GM23248 (cell line): ENCODE measurements at regions not wholly inside any gene's neighbourhood (a gene's known extent, or its start where the extent isn't known, plus 50 kb on each side); places are given as distances from the start of the nearest gene placed in this dataset.

Experiments
- DNase-seq: peaks from one replicate; pipeline ENCODE4 v3.0.0-alpha.2; 2015
- H2AFZ ChIP-seq: fragments of 200-600 bp; sonication (generic); 2 replicates; pipeline ENCODE4 v1.6.1; 2016; ENCODE audit warnings: antibody characterized with exemption
- H3F3A ChIP-seq: fragments of 200-600 bp; sonication (generic); 2 replicates; pipeline ENCODE4 v1.6.1; 2016; ENCODE audit warnings: mild to moderate bottlenecking, antibody characterized with exemption, mixed run types; ENCODE audit not compliant: insufficient read depth
- H3K27ac ChIP-seq: fragments of 200-600 bp; sonication (generic); 2 replicates; pipeline ENCODE4 v1.5.1; 2016; ENCODE audit warnings: mild to moderate bottlenecking
- H3K27me3 ChIP-seq: fragments of 200-600 bp; sonication (generic); replicated peaks from 2 replicates; pipeline ENCODE4 v1.6.1; 2016; ENCODE audit warnings: mild to moderate bottlenecking; ENCODE audit not compliant: insufficient read depth
- H3K36me3 ChIP-seq: fragments of 200-600 bp; sonication (generic); 2 replicates; pipeline ENCODE4 v1.6.1; 2016; ENCODE audit warnings: low read depth, mild to moderate bottlenecking
- H3K4me1 ChIP-seq: fragments of 200-600 bp; sonication (generic); 2 replicates; pipeline ENCODE4 v1.6.1; 2016; ENCODE audit warnings: mild to moderate bottlenecking; ENCODE audit not compliant: insufficient read depth
- H3K4me2 ChIP-seq: fragments of 200-600 bp; sonication (generic); one replicate; pipeline ENCODE4 v1.6.1; 2016; ENCODE audit warnings: mild to moderate bottlenecking; ENCODE audit not compliant: unreplicated experiment
- H3K4me3 ChIP-seq: fragments of 200-600 bp; sonication (generic); 2 replicates; pipeline ENCODE4 v1.5.1; 2016; ENCODE audit warnings: mild to moderate bottlenecking
- H3K79me2 ChIP-seq: fragments of 200-600 bp; sonication (generic); 2 replicates; pipeline ENCODE4 v1.6.1; 2016; ENCODE audit warnings: mild to moderate bottlenecking; ENCODE audit not compliant: insufficient read depth
- H3K9ac ChIP-seq: fragments of 200-600 bp; sonication (generic); 2 replicates; pipeline ENCODE4 v1.6.1; 2016; ENCODE audit warnings: mild to moderate bottlenecking
- H3K9me2 ChIP-seq: fragments of 200-600 bp; sonication (generic); 2 replicates; pipeline ENCODE4 v1.6.1; 2016; ENCODE audit warnings: mixed run types, mild to moderate bottlenecking, moderate library complexity; ENCODE audit not compliant: insufficient read depth
- H3K9me3 ChIP-seq: fragments of 200-600 bp; sonication (generic); one replicate; pipeline ENCODE4 v1.6.1; 2017; ENCODE audit warnings: low read depth
- H4K20me1 ChIP-seq: fragments of 200-600 bp; sonication (generic); 2 replicates; pipeline ENCODE4 v1.6.0; 2016; ENCODE audit not compliant: insufficient read depth
- EZH2 ChIP-seq: fragments of 200-600 bp; sonication (generic); IDR thresholded peaks from 2 replicates; pipeline ENCODE4 v1.6.1; 2018; ENCODE audit warnings: antibody characterized with exemption, mild to moderate bottlenecking; ENCODE audit not compliant: insufficient read depth, poor library complexity, severe bottlenecking
- EZH2phosphoT487 ChIP-seq: fragments of 200-600 bp; sonication (generic); IDR thresholded peaks from 2 replicates; pipeline ENCODE4 v1.6.1; 2018; ENCODE audit warnings: antibody characterized with exemption, moderate library complexity, mild to moderate bottlenecking, low read depth; ENCODE audit not compliant: insufficient read depth
- WGBS, 2 experiments: methylation state at CpG; one replicate each; pipeline ENCODE4 v1.1.6; 2015 to 2017; ENCODE audit warnings: low lambda C conversion rate in 2 of 2, low coverage in 1 of 2; ENCODE audit errors: missing lambda C conversion rate in 2 of 2; 5-methylcytosine and 5-hydroxymethylcytosine counted together
- in situ Hi-C: fragments of 300-500 bp; cut with MboI; formaldehyde crosslinking; loops from 2 replicates; pipeline ENCODE4 v1.15.0; 2020

GRCh38 chr3:191065181-191065805 is 133.7 kb upstream of the OSTN start:
- Histone ChIP-seq H3K9me2 (no peaks in the 10 kb centered on the region), H3K4me3 (no peak overlapping the region), H2AFZ (peak overlapping the region; percentile 16; the same call in 1 of the 2 replicates), H3K4me2 (no peak overlapping the region), H3K36me3 (no peaks in the 10 kb centered on the region), H3K4me1 (peaks cover 48% of the 10 kb centered on the region), H3F3A (peaks cover 35% of the 10 kb centered on the region), H3K9ac (no peak overlapping the region), H3K27ac (peak overlapping the region; percentile 11; the same call in 1 of the 2 replicates), H4K20me1 (no peaks in the 10 kb centered on the region), H3K27me3 (no peaks in the 10 kb centered on the region), H3K9me3 (no peaks in the 10 kb centered on the region), H3K79me2 (no peaks in the 10 kb centered on the region)
- peak; percentile 72 for DNase-seq
- no peak for TF ChIP-seq EZH2phosphoT487
- no peak for TF ChIP-seq EZH2
- in situ Hi-C loops: no loop called here
- 74 to 78% methylated on average over 6 of the region's 6 CpGs for WGBS, 2 experiments

- Histone ChIP-seq H3K27me3 (no peaks in the 10 kb centered on the region), H3K4me2 (no peak overlapping the region), H3K36me3 (no peaks in the 10 kb centered on the region), H3K9ac (no peak overlapping the region), H3K9me3 (no peaks in the 10 kb centered on the region), H3K9me2 (no peaks in the 10 kb centered on the region), H3K79me2 (no peaks in the 10 kb centered on the region), H3K4me3 (no peak overlapping the region), H3K27ac (no peak overlapping the region), H4K20me1 (no peaks in the 10 kb centered on the region), H2AFZ (no peak overlapping the region), H3F3A (no peaks in the 10 kb centered on the region), H3K4me1 (no peaks in the 10 kb centered on the region)
- in situ Hi-C loops: loop anchor here (10.0 kb wide), 1 partner anchor 336 kb away; no protein-coding TSS in a partner anchor
- TF ChIP-seq EZH2 (no peak), EZH2phosphoT487 (no peak)
- 12 to 19% methylated on average over 4 of the region's 4 CpGs for WGBS, 2 experiments
- DNase-seq: peak; percentile 60
Measured at GRCh38 chr3:191051037-191051436, 148.0 kb upstream of the OSTN start.

- TF ChIP-seq EZH2phosphoT487: no peak
- no peak for TF ChIP-seq EZH2
- H4K20me1 ChIP-seq: no peaks in the 10 kb centered on the region
- H3K27me3 ChIP-seq: no peaks in the 10 kb centered on the region
- peak; percentile 22 for DNase-seq
- in situ Hi-C loops: no loop called here
- no peaks in the 10 kb centered on the region for H3K79me2 ChIP-seq
- H3K9me3 ChIP-seq: no peaks in the 10 kb centered on the region
- H3K27ac ChIP-seq: no peak overlapping the region
- no peaks in the 10 kb centered on the region for H3K9me2 ChIP-seq
- 56 to 60% methylated on average over 1 of the region's 1 CpG for WGBS, 2 experiments
- H3K4me3 ChIP-seq: no peak overlapping the region
- no peaks in the 10 kb centered on the region for H3F3A ChIP-seq
- H3K9ac ChIP-seq: no peak overlapping the region
- H3K4me2 ChIP-seq: no peak overlapping the region
- no peaks in the 10 kb centered on the region for H3K36me3 ChIP-seq
- no peak overlapping the region for H2AFZ ChIP-seq
- no peaks in the 10 kb centered on the region for H3K4me1 ChIP-seq
Measured at GRCh38 chr3:191047930-191048329, 151.1 kb upstream of the OSTN start.

- Histone ChIP-seq H3K27me3 (no peaks in the 10 kb centered on the region), H3K9me2 (no peaks in the 10 kb centered on the region), H3K27ac (no peak overlapping the region), H3K79me2 (no peaks in the 10 kb centered on the region), H3K9ac (no peak overlapping the region), H3K4me2 (no peak overlapping the region), H3K36me3 (no peaks in the 10 kb centered on the region), H4K20me1 (no peaks in the 10 kb centered on the region), H3K4me1 (no peaks in the 10 kb centered on the region), H3K9me3 (no peaks in the 10 kb centered on the region), H3F3A (no peaks in the 10 kb centered on the region), H2AFZ (no peak overlapping the region), H3K4me3 (no peak overlapping the region)
- 23 to 28% methylated on average over 2 of the region's 2 CpGs for WGBS, 2 experiments
- DNase-seq: no peak
- TF ChIP-seq EZH2phosphoT487 (no peak), EZH2 (no peak)
- in situ Hi-C loops: no loop called here
Measured at GRCh38 chr3:191030929-191031328, 168.1 kb upstream of the OSTN start.

- H3K4me1 ChIP-seq: no peaks in the 10 kb centered on the region
- WGBS, 2 experiments: 20 to 27% methylated on average over 3 of the region's 3 CpGs
- no peaks in the 10 kb centered on the region for H3K9me3 ChIP-seq
- H3K79me2 ChIP-seq: no peaks in the 10 kb centered on the region
- H3K36me3 ChIP-seq: no peaks in the 10 kb centered on the region
- no peak overlapping the region for H3K4me3 ChIP-seq
- TF ChIP-seq EZH2 (no peak), EZH2phosphoT487 (no peak)
- no peak overlapping the region for H3K9ac ChIP-seq
- no peak overlapping the region for H2AFZ ChIP-seq
- DNase-seq: no peak
- no peaks in the 10 kb centered on the region for H3K27me3 ChIP-seq
- no peak overlapping the region for H3K27ac ChIP-seq
- no peaks in the 10 kb centered on the region for H3F3A ChIP-seq
- H3K4me2 ChIP-seq: no peak overlapping the region
- H4K20me1 ChIP-seq: no peaks in the 10 kb centered on the region
- no peaks in the 10 kb centered on the region for H3K9me2 ChIP-seq
- in situ Hi-C loops: no loop called here
Measured at GRCh38 chr3:191030491-191030890, 168.0 kb upstream of the GMNC start.
